Tibial nerve (tissue), 4 donors: ENCODE measurements at regions not wholly inside any gene's neighbourhood (a gene's known extent, or its start where the extent isn't known, plus 50 kb on each side); places are given as distances from the start of the nearest gene placed in this dataset.

Experiments
- EP300 ChIP-seq, 2 donors: sonication (generic); formaldehyde crosslinking; IDR thresholded peaks; one replicate each; pipeline ENCODE4 v1.6.1; 2017; ENCODE audit warnings: antibody characterized with exemption in 2 of 2, mild to moderate bottlenecking in 1 of 2
- POLR2A ChIP-seq, 2 donors: fragments of 450-650 bp; IDR thresholded peaks; one replicate each; pipeline ENCODE4 v1.6.1; 2017; ENCODE audit warnings: antibody characterized with exemption in 2 of 2, mild to moderate bottlenecking in 2 of 2, moderate library complexity in 2 of 2
- TF ChIP-seq, protein P1 (sequence below), 5 experiments: fragments of 200-600 bp in 3 of 5; fragments of 450-650 bp in 2 of 5; sonication (generic) in 3 of 5; IDR thresholded peaks; one replicate each; pipeline ENCODE4 v1.5.1; 2016 to 2019; ENCODE audit warnings: antibody characterized with exemption in 5 of 5, mild to moderate bottlenecking in 3 of 5, moderate library complexity in 2 of 5

DNA sequence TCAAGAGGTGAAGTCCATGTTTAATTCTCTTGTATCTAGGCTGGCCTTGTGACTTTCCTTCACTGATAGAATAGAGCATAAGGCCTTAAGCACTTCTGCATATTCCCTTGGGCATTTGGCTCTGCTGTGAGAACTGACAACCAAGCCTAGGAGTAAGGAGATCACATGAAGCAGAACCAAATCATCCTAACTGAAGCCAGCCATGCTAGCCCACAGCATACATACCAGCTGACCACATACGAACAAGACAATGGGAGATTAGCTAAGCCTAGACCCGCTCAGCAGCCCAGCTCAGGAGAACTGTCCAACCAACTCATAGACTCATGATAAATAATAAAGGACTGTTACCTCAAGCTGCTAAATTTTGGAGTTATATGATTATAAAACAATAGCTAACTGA is 114.6 kb upstream of the NEK7 start:
- TF ChIP-seq, protein P1, sequence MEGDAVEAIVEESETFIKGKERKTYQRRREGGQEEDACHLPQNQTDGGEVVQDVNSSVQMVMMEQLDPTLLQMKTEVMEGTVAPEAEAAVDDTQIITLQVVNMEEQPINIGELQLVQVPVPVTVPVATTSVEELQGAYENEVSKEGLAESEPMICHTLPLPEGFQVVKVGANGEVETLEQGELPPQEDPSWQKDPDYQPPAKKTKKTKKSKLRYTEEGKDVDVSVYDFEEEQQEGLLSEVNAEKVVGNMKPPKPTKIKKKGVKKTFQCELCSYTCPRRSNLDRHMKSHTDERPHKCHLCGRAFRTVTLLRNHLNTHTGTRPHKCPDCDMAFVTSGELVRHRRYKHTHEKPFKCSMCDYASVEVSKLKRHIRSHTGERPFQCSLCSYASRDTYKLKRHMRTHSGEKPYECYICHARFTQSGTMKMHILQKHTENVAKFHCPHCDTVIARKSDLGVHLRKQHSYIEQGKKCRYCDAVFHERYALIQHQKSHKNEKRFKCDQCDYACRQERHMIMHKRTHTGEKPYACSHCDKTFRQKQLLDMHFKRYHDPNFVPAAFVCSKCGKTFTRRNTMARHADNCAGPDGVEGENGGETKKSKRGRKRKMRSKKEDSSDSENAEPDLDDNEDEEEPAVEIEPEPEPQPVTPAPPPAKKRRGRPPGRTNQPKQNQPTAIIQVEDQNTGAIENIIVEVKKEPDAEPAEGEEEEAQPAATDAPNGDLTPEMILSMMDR (IDR thresholded peaks at IDR 0.05), result no peak
- TF ChIP-seq EP300 (IDR thresholded peaks at IDR 0.05), result no peak
- TF ChIP-seq POLR2A (IDR thresholded peaks at IDR 0.05), result no peak
